CD8-positive, alpha-beta memory T cell (primary cell): ENCODE measurements at regions not wholly inside any gene's neighbourhood (a gene's known extent, or its start where the extent isn't known, plus 50 kb on each side); places are given as distances from the start of the nearest gene placed in this dataset.
A peak's percentile ranks its signal among the peaks of the same experiment; 100 is the strongest.

Experiments used
- CTCF ChIA-PET: fragments of 350-600 bp; sonication (Branson Sonifier 250); formaldehyde crosslinking; loops from one replicate; lab custom pipeline; 2021; ENCODE audit warnings: antibody characterized with exemption; lab: Charles Lee
- POLR2A ChIA-PET: fragments of 350-600 bp; sonication (Branson Sonifier 250); formaldehyde crosslinking; loops from one replicate; lab custom pipeline; 2021; ENCODE audit warnings: antibody characterized with exemption; lab: Charles Lee
- DNase-seq, 5 donors: peaks; one replicate each; pipeline versions ENCODE4 v3.0.0 to v3.0.0-alpha.2; 2020 to 2022; ENCODE audit warnings: mixed read lengths in 1 of 5
- H3K27ac ChIP-seq: one replicate; pipeline ENCODE4 v1.7.0; 2013; ENCODE audit warnings: low read depth, mild to moderate bottlenecking, low read length, moderate library complexity
- H3K27me3 ChIP-seq: 2 replicates; pipeline ENCODE4 v1.7.0; 2013; ENCODE audit warnings: low read length, mild to moderate bottlenecking; ENCODE audit not compliant: insufficient read depth, poor library complexity, severe bottlenecking
- H3K36me3 ChIP-seq: 2 replicates; pipeline ENCODE4 v1.7.0; 2013; ENCODE audit warnings: mild to moderate bottlenecking, low read length, moderate library complexity; ENCODE audit not compliant: insufficient read depth
- H3K4me1 ChIP-seq: 2 replicates; pipeline ENCODE4 v1.7.0; 2013; ENCODE audit warnings: mild to moderate bottlenecking, low read length, moderate library complexity; ENCODE audit not compliant: insufficient read depth
- H3K4me3 ChIP-seq: 2 replicates; pipeline ENCODE4 v1.7.0; 2013; ENCODE audit warnings: mild to moderate bottlenecking, low read length
- H3K9me3 ChIP-seq: 2 replicates; pipeline ENCODE4 v1.7.0; 2013; ENCODE audit warnings: mild to moderate bottlenecking, low read length
- H3K27ac Mint-ChIP-seq, 8 donors: one replicate each; pipeline ENCODE4 v1.8.0; 2020 to 2021; ENCODE audit warnings: mixed read lengths in 8 of 8, mild to moderate bottlenecking in 6 of 8, inconsistent platforms in 3 of 8, moderate library complexity in 3 of 8
- H3K27me3 Mint-ChIP-seq, 2 donors: one replicate each; pipeline ENCODE4 v1.8.0; 2020 to 2021; ENCODE audit warnings: mixed read lengths in 2 of 2, mild to moderate bottlenecking in 1 of 2, moderate library complexity in 1 of 2
- H3K36me3 Mint-ChIP-seq, 3 donors: one replicate each; pipeline ENCODE4 v1.8.0; 2020 to 2021; ENCODE audit warnings: mixed read lengths in 3 of 3, inconsistent platforms in 1 of 3, mild to moderate bottlenecking in 1 of 3
- H3K4me1 Mint-ChIP-seq, 3 donors: one replicate each; pipeline ENCODE4 v1.8.0; 2020 to 2021; ENCODE audit warnings: mixed read lengths in 3 of 3, inconsistent platforms in 1 of 3, mild to moderate bottlenecking in 1 of 3
- H3K4me3 Mint-ChIP-seq, 7 donors: one replicate each; pipeline ENCODE4 v1.8.0; 2020 to 2021; ENCODE audit warnings: mixed read lengths in 7 of 7, mild to moderate bottlenecking in 6 of 7, moderate library complexity in 4 of 7, inconsistent platforms in 2 of 7
- H3K9me3 Mint-ChIP-seq, 5 donors: one replicate each; pipeline ENCODE4 v1.8.0; 2020 to 2022; ENCODE audit warnings: mixed read lengths in 5 of 5, mild to moderate bottlenecking in 3 of 5, moderate library complexity in 2 of 5, inconsistent platforms in 1 of 5

DNA sequence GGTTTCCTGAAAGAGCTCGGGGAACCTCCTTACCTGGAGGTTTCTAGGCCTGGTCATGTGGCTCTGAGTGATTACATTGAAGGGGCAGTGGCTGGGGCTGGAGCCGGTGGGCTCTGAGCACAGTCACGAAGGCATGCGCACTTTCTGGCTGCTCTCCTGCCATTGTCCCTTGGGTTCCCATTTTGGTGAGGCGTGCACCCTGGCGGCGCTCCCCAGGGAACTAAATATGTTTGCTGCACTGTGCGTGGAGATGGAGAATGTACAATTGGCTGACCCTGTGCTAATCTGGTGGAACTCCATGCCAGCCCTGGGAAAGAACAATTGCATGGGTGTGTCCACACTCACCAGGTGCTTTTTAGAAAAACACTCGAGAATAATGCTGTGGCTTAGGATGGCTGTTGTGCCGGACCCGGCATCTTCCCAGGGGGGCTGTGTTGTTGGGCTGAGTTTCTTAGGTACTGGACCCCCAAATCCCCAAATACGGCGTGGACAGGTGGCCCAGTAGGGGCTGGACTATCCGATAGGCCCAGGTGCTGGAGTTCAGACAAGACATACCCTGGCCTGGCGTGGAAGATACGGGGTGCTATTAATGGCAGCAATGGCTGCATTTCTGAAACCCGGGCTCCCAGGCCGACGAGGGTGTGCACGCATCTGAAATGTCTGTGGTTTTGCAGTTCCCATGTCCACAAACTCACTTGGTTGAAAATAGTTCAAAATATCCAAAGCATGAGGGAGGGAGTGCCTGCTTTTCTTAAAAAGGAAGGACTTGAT lies 230.5 kb downstream of the SEC14L1 start:
- peak overlapping the region; percentile 27 to 92 (median 74) for H3K27ac Mint-ChIP-seq
- Histone ChIP-seq H3K4me1 (peaks cover 68% of the 10 kb centered on the region), H3K4me3 (peak overlapping the region; percentile 77), H3K36me3 (no peaks in the 10 kb centered on the region), H3K27ac (no peak overlapping the region), H3K27me3 (no peaks in the 10 kb centered on the region), H3K9me3 (no peaks in the 10 kb centered on the region)
- ChIA-PET CTCF (interaction anchor here (1.9 to 2.9 kb wide), 3 partner anchors 19 to 58 kb away, joined by 5 to 7 read pairs (median 5); no protein-coding TSS in a partner anchor), POLR2A (interaction anchor here (0.6 to 1.5 kb wide), 4 partner anchors 29 to 40 kb away, joined by 3 to 5 read pairs (median 3); no protein-coding TSS in a partner anchor)
- H3K27me3 Mint-ChIP-seq = no peaks in the 10 kb centered on the region
- no peaks in the 10 kb centered on the region for H3K9me3 Mint-ChIP-seq
- H3K36me3 Mint-ChIP-seq = peaks cover 0 to 14% (median under 1%) of the 10 kb centered on the region in 3 donors
- peak overlapping the region; percentile 52 to 93 (median 82) for H3K4me3 Mint-ChIP-seq
- peaks cover 52 to 68% (median 64%) of the 10 kb centered on the region in 3 donors for H3K4me1 Mint-ChIP-seq
- no peak for DNase-seq

- Mint-ChIP-seq H3K9me3 (no peaks in the 10 kb centered on the region), H3K27me3 (no peaks in the 10 kb centered on the region), H3K4me1 (peaks cover 54 to 68% (median 64%) of the 10 kb centered on the region in 3 donors), H3K27ac (peak overlapping the region; percentile 79 to 95 (median 88)), H3K36me3 (peaks cover 0 to 17% (median 2%) of the 10 kb centered on the region in 3 donors), H3K4me3 (peak overlapping the region; percentile 80 to 93 (median 82))
- POLR2A ChIA-PET = interaction anchor here (0.5 to 1.5 kb wide), 6 partner anchors 29 to 59 kb away, joined by 3 to 7 read pairs (median 4); no protein-coding TSS in a partner anchor
- CTCF ChIA-PET = interaction anchor here (0.7 to 2.9 kb wide), 5 partner anchors 18 to 58 kb away, joined by 3 to 7 read pairs (median 5); no protein-coding TSS in a partner anchor
- Histone ChIP-seq H3K27ac (peak overlapping the region; percentile 82), H3K4me3 (peak overlapping the region; percentile 77), H3K36me3 (no peaks in the 10 kb centered on the region), H3K4me1 (peaks cover 68% of the 10 kb centered on the region), H3K9me3 (no peaks in the 10 kb centered on the region), H3K27me3 (no peaks in the 10 kb centered on the region)
- DNase-seq = no peak
Observed at GRCh38 chr17:77371888-77372443, 231.2 kb downstream of the SEC14L1 start.

DNA sequence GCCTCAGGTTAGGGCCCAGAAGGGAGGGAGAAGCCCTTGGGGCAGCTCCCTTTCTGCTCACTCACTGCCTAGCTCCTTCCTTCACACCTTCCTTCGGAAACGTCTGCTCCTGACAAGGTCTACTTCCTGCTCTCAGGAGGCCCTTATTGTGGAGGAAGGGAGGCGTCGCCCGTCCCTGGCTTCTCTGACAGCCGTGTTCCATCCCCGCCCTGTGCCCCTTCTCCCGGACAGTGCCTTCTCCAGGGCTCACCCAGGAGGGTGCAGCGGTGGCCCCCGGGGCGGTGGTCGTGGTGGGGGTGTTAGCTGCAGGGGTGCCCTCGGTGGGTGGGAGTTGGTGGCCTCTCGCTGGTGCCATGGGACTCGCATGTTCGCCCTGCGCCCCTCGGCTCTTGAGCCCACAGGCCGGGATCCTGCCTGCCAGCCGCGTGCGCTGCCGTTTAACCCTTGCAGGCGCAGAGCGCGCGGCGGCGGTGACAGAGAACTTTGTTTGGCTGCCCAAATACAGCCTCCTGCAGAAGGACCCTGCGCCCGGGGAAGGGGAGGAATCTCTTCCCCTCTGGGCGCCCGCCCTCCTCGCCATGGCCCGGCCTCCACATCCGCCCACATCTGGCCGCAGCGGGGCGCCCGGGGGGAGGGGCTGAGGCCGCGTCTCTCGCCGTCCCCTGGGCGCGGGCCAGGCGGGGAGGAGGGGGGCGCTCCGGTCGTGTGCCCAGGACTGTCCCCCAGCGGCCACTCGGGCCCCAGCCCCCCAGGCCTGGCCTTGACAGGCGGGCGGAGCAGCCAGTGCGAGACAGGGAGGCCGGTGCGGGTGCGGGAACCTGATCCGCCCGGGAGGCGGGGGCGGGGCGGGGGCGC lies 231.9 kb downstream of the SEC14L1 start:
- no peaks in the 10 kb centered on the region for H3K36me3 ChIP-seq
- Mint-ChIP-seq H3K27me3 (no peaks in the 10 kb centered on the region), H3K9me3 (no peaks in the 10 kb centered on the region), H3K4me1 (peaks cover 56 to 71% (median 67%) of the 10 kb centered on the region in 3 donors), H3K27ac (peak overlapping the region; percentile 79 to 95 (median 88)), H3K4me3 (peak overlapping the region; percentile 80 to 93 (median 82)), H3K36me3 (peaks cover 0 to 17% (median 2%) of the 10 kb centered on the region in 3 donors)
- H3K27me3 ChIP-seq = no peaks in the 10 kb centered on the region
- H3K9me3 ChIP-seq = no peaks in the 10 kb centered on the region
- H3K4me1 ChIP-seq = peaks cover 70% of the 10 kb centered on the region
- peak overlapping the region; percentile 77 for H3K4me3 ChIP-seq
- POLR2A ChIA-PET = interaction anchor here (0.5 to 4.0 kb wide), 7 partner anchors 28 to 59 kb away, joined by 3 to 32 read pairs (median 4); no protein-coding TSS in a partner anchor
- H3K27ac ChIP-seq = peak overlapping the region; percentile 82
- peak; percentile 55 to 76 (median 65) for DNase-seq
- CTCF ChIA-PET = interaction anchor here (0.7 to 2.9 kb wide), 4 partner anchors 17 to 41 kb away, joined by 3 to 7 read pairs (median 4); no protein-coding TSS in a partner anchor

GRCh38 chr17:77373299-77374169 lies 232.8 kb downstream of the SEC14L1 start:
- Histone ChIP-seq H3K36me3 (no peaks in the 10 kb centered on the region), H3K9me3 (no peaks in the 10 kb centered on the region), H3K27me3 (no peaks in the 10 kb centered on the region), H3K4me3 (peak overlapping the region; percentile 90), H3K4me1 (peaks cover 79% of the 10 kb centered on the region), H3K27ac (peak overlapping the region; percentile 82)
- Mint-ChIP-seq H3K36me3 (peaks cover 0 to 19% (median 2%) of the 10 kb centered on the region in 3 donors), H3K4me3 (peak overlapping the region; percentile 94 to 100 (median 100)), H3K27me3 (no peaks in the 10 kb centered on the region), H3K4me1 (peaks cover 63 to 76% (median 73%) of the 10 kb centered on the region in 3 donors), H3K9me3 (no peaks in the 10 kb centered on the region), H3K27ac (peak overlapping the region; percentile 90 to 98 (median 95))
- DNase-seq = peak in 4 of 5 donors; percentile 23 to 75 (median 54)
- ChIA-PET POLR2A (interaction anchor here (1.0 to 4.0 kb wide), 11 partner anchors 9 to 121 kb away, joined by 3 to 35 read pairs (median 5); no protein-coding TSS in a partner anchor), CTCF (interaction anchor here (0.5 to 4.9 kb wide), 25 partner anchors 9 to 123 kb away, joined by 3 to 55 read pairs (median 4); no protein-coding TSS in a partner anchor)

- H3K27me3 Mint-ChIP-seq = no peaks in the 10 kb centered on the region
- peaks cover 80% of the 10 kb centered on the region for H3K4me1 ChIP-seq
- peaks cover 68 to 81% (median 76%) of the 10 kb centered on the region in 3 donors for H3K4me1 Mint-ChIP-seq
- no peaks in the 10 kb centered on the region for H3K36me3 ChIP-seq
- DNase-seq = peak; percentile 58 to 85 (median 74)
- no peaks in the 10 kb centered on the region for H3K27me3 ChIP-seq
- peak overlapping the region; percentile 90 for H3K4me3 ChIP-seq
- CTCF ChIA-PET = interaction anchor here (0.5 to 4.9 kb wide), 24 partner anchors 8 to 122 kb away, joined by 3 to 55 read pairs (median 4); no protein-coding TSS in a partner anchor
- peaks cover 0 to 21% (median 2%) of the 10 kb centered on the region in 3 donors for H3K36me3 Mint-ChIP-seq
- no peaks in the 10 kb centered on the region for H3K9me3 Mint-ChIP-seq
- peak overlapping the region; percentile 90 to 98 (median 96) for H3K27ac Mint-ChIP-seq
- POLR2A ChIA-PET = interaction anchor here (0.7 to 4.0 kb wide), 14 partner anchors 8 to 121 kb away, joined by 3 to 35 read pairs (median 5); no protein-coding TSS in a partner anchor
- H3K27ac ChIP-seq = peak overlapping the region; percentile 82
- peak overlapping the region; percentile 94 to 100 (median 100) for H3K4me3 Mint-ChIP-seq
- H3K9me3 ChIP-seq = no peaks in the 10 kb centered on the region
Observed at GRCh38 chr17:77374170-77374936, 233.6 kb downstream of the SEC14L1 start.
